ENCODE measurements at regions not wholly inside any gene's neighbourhood (a gene's known extent, or its start where the extent isn't known, plus 50 kb on each side); places are given as distances from the start of the nearest gene placed in this dataset.

DNA sequence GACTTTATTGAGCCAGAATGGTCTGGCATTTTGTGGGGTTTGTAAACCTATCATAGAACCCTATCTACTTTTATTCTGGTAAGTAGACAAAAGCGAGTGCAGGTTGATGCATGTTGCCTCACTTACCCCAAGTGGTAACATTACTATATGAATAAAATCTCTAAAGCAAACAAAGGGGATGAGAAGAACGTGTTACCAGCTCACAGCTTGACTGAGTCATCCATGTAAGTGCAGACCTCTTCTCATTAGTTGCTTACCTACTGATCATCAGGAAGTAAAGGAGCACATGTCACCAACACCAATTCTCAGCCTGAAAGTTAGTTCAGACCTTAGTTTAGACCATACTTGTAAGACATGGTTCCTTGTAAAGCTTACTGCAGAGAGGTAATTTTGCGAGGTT, 1328.3 kb downstream of the C4orf33 start:
- ATAC-seq (ENCODE audit: insufficient number of reproducible peaks, low FRiP score, low read depth) (no peak), DNase-seq (ENCODE audit: low spot score) (no peak)
- Histone ChIP-seq H3K36me3 (no peaks in the 10 kb centered on the region), H3K4me3 (no peak overlapping the region), H3K9me3 (no peaks in the 10 kb centered on the region), H3K27me3 (replicated peaks; ENCODE audit: insufficient read depth) (no peaks in the 10 kb centered on the region), H3K27ac (no peak overlapping the region), H3K4me1 (ENCODE audit: control insufficient read depth in 1 of 2, low read depth in 2 of 2) (no peaks in the 10 kb centered on the region)
- TF ChIP-seq, protein P1, sequence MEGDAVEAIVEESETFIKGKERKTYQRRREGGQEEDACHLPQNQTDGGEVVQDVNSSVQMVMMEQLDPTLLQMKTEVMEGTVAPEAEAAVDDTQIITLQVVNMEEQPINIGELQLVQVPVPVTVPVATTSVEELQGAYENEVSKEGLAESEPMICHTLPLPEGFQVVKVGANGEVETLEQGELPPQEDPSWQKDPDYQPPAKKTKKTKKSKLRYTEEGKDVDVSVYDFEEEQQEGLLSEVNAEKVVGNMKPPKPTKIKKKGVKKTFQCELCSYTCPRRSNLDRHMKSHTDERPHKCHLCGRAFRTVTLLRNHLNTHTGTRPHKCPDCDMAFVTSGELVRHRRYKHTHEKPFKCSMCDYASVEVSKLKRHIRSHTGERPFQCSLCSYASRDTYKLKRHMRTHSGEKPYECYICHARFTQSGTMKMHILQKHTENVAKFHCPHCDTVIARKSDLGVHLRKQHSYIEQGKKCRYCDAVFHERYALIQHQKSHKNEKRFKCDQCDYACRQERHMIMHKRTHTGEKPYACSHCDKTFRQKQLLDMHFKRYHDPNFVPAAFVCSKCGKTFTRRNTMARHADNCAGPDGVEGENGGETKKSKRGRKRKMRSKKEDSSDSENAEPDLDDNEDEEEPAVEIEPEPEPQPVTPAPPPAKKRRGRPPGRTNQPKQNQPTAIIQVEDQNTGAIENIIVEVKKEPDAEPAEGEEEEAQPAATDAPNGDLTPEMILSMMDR (IDR thresholded peaks at IDR 0.05) = no peak

DNA sequence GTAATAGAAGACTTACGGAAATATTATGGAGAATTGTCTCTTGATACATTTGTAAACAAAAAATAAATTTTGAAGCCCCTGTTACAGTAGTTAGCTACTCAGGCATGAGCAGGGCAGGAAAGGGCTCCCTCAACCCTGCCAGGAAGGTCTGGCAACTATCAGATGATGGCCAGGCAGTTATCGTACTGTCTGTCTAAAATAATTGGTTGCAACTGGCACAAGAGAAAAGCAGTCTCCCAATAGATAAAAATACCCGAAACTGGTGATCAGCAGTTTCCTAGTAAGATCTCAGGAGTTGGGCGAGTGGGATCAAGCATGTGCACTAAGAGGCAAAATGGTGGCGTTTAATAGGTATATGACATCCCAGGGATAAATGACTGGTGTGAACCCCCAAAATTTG, 1336.3 kb downstream of the C4orf33 start:
- Histone ChIP-seq H3K27me3 (replicated peaks; ENCODE audit: insufficient read depth) (no peaks in the 10 kb centered on the region), H3K4me3 (no peak overlapping the region), H3K4me1 (ENCODE audit: control insufficient read depth in 1 of 2, low read depth in 2 of 2) (no peaks in the 10 kb centered on the region), H3K36me3 (no peaks in the 10 kb centered on the region), H3K9me3 (no peaks in the 10 kb centered on the region), H3K27ac (no peak overlapping the region)
- TF ChIP-seq, protein P1 (IDR thresholded peaks at IDR 0.05) = no peak
- ATAC-seq (ENCODE audit: insufficient number of reproducible peaks, low FRiP score, low read depth) (no peak), DNase-seq (ENCODE audit: low spot score) (no peak)

DNA sequence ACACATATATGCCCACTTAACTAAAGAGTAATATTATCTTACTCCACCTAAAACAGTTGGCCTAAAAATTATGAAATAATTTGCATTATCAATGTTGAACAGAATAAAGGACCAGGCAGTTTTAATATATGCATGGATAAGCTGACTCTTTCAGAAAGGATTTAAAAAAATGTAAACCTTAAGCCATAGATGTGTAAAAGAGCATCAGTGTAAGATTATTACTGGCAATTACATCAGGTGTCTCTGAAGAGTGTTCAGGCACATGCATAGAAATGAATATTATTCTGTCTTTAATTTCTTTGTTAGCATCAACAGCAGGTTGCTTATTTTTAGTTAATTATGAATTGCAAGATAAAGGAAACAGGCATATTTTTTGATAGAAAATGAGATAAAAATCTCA, 1353.8 kb downstream of the C4orf33 start:
- no peaks in the 10 kb centered on the region for H3K27me3 ChIP-seq (replicated peaks; ENCODE audit: insufficient read depth)
- H3K4me1 ChIP-seq (ENCODE audit: control insufficient read depth in 1 of 2, low read depth in 2 of 2) = no peaks in the 10 kb centered on the region
- TF ChIP-seq, protein P1 (IDR thresholded peaks at IDR 0.05) = no peak
- DNase-seq (ENCODE audit: low spot score) = no peak
- no peaks in the 10 kb centered on the region for H3K9me3 ChIP-seq
- no peak for ATAC-seq (ENCODE audit: insufficient number of reproducible peaks, low FRiP score, low read depth)
- H3K4me3 ChIP-seq = no peak overlapping the region
- no peak overlapping the region for H3K27ac ChIP-seq
- no peaks in the 10 kb centered on the region for H3K36me3 ChIP-seq

DNA sequence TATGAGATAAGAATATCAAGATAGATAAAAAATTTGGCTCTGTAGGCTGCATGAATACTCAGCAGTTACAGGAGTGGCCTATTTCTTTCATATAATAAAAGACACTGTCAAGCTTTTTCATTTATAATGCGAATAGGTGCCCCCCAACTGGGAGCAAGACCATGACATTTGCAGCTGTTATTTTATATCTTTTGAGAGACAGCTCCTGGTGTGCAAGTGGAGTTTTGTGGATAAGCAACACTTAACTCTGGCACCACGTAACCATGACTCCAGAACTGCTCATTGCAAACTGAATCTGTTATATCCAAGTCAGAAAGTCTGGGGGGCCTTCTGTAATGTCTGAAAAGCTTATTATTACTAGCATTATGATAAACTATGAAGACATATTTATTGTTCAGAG, 1372.4 kb downstream of the C4orf33 start:
- no peaks in the 10 kb centered on the region for H3K27me3 ChIP-seq (replicated peaks; ENCODE audit: insufficient read depth)
- H3K4me3 ChIP-seq = no peak overlapping the region
- H3K36me3 ChIP-seq = no peaks in the 10 kb centered on the region
- DNase-seq (ENCODE audit: low spot score) (no peak), ATAC-seq (ENCODE audit: insufficient number of reproducible peaks, low FRiP score, low read depth) (no peak)
- H3K4me1 ChIP-seq (ENCODE audit: control insufficient read depth in 1 of 2, low read depth in 2 of 2) = no peaks in the 10 kb centered on the region
- TF ChIP-seq, protein P1 (IDR thresholded peaks at IDR 0.05) = no peak
- no peak overlapping the region for H3K27ac ChIP-seq
- H3K9me3 ChIP-seq = no peaks in the 10 kb centered on the region

DNA sequence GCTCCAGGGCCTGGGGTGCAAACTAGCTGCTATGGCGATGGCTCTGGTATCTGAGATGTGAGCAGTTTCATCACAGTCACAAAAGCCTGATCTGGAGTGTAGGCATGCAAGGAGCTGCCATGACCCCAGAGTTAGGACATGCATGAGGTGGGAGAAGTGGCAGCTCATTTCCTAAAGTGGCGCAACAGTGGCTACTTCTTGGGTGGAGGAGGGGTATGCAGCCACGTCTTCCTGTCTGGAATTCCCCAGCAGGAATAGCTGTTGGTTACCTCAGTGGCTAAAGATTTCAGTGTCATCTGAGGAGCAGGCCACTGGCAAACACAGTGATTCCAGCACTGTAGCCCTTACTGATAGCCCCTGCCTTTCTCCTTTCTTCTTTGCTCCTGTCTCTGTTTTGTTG, 1382.5 kb downstream of the C4orf33 start:
- Histone ChIP-seq H3K4me1 (ENCODE audit: control insufficient read depth in 1 of 2, low read depth in 2 of 2) (no peaks in the 10 kb centered on the region), H3K36me3 (no peaks in the 10 kb centered on the region), H3K4me3 (no peak overlapping the region), H3K27me3 (replicated peaks; ENCODE audit: insufficient read depth) (no peaks in the 10 kb centered on the region), H3K9me3 (no peaks in the 10 kb centered on the region), H3K27ac (no peak overlapping the region)
- TF ChIP-seq, protein P1 (IDR thresholded peaks at IDR 0.05) = no peak
- no peak for ATAC-seq (ENCODE audit: insufficient number of reproducible peaks, low FRiP score, low read depth)
- DNase-seq (ENCODE audit: low spot score) = no peak

Measured in thoracic aorta (tissue), 2 donors.